ENCODE measurements at regions not wholly inside any gene's neighbourhood (a gene's known extent, or its start where the extent isn't known, plus 50 kb on each side); places are given as distances from the start of the nearest gene placed in this dataset.
"Not testable (repeated sequence)": the region's sequence is repeated elsewhere in the genome, so short reads cannot be mapped to it uniquely, and the experiment has no call there.

DNA sequence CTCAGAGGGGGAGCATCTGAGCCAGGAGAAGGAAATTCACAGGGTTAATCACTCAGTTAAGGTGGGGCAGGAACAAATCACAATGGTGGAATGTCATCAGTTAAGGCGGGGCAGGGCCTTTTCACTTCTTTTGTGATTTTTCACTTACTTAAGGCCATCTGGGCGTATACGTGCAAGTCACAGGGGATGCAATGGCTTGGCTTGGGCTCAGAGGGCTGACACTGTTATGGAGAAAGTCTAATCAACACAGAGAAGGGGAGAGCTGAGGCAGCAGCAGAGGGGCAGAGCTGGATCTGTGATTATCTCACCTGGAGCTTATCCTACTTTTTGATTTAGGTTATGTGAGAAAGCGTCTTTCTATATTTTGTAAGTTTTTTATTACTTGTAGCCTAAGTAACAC lies 350.1 kb downstream of the NSUN3 start:
- not testable (repeated sequence) for DNase-seq

GRCh38 chr3:94413336-94414108 lies 350.7 kb downstream of the NSUN3 start:
- peak; percentile 1 to 7 for DNase-seq

- DNase-seq = no peak
These were observed 351.6 kb downstream of the NSUN3 start for GRCh38 chr3:94414418-94414817.

GRCh38 chr3:94416768-94417167 lies 353.9 kb downstream of the NSUN3 start:
- no peak for DNase-seq

DNA sequence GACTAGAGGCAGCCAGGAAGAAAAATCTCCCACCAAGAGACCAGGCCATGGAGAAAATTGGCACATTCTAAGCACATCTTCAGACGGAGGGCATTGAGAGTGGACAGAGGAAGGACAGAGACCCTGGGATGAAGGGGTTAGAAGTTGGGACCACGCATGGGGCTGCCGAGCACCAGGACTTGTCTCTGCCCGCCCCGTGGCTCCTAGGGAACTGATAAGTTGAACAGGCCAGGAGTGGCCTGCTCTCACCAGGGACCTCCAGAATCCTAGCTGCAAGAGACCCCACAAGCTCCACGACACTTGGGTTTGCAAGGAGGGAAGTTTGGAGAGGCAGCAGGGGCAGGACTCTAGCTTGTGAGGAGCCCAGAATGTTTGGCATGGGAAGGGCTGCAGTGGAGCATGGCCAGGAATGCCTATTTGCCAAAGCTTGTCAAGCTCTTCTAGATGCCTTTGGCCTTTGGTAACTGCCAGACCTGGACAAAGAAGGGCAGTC lies 355.1 kb downstream of the NSUN3 start:
- DNase-seq = no peak

DNA sequence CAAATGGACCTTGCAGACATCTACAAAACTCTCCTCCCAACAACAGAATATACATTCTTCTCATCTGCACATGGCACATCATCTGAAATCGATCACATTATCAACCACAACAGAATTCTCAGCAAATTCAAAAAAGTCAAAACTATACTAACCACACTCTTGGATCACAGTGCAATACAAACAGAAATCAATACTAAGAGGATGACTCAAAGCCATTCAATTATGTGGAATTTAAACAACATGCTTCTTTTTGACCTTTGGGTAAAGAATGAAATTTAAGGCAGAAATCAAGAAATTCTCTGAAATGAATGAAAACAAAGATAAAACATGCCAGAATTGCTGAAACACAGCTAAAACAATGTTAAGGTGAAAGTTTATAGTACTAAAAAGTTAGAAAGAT lies 358.1 kb downstream of the NSUN3 start:
- no peak for DNase-seq

GRCh38 chr3:94423578-94423977 lies 360.7 kb downstream of the NSUN3 start:
- DNase-seq = no peak

DNA sequence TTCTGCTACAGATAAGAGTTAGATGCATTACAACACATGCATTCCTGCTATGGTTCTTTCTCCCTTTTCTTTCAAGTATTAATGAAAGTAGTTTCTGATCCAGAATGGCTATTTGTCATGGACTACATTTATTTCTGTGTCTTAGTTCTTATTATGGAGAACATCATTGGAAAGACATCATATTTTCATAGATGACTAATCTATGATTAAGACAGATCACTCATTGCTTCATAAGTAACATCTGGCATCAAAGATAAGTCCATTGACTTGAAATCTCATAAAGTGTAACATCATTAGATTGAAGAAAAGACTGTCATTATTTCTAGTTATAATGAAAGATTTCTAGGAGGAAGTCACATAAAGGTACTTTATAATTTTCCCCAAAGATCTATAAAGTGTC lies 366.7 kb downstream of the NSUN3 start:
- no peak for DNase-seq

DNA sequence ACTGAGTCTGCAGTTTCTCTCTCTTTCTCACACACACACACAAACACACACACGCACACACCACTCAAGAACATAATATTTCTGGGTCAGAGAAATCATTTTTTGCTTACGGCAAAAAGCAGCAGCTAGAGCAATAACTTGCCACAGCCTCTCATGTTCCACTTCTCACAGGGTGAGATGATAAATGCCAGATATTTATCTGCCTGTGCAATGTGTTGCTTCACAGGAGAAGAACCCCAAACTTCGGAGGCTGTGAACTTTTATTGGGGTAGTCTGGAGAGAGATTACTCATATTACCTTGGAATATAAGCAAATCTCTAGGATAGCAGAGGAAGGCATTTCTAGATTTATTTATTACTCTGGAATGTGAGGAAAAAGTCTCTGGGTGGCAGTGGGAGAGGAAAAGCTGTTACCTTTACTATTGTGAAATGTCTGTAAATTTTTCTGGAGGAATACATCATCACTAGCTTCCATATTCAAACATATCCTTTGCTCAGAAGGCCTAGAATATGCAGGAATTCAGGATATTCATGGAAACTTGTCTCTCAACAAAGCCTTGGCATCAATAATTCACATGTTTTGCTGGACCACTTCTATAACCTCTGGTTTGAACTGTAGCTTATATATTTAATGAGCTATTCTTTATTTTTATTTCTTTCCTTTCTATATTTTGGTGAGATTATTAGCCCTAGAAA lies 369.2 kb downstream of the NSUN3 start:
- DNase-seq = no peak

GRCh38 chr3:94433811-94434210 lies 370.9 kb downstream of the NSUN3 start:
- no peak for DNase-seq

- DNase-seq = no peak
These were observed 378.1 kb downstream of the NSUN3 start for GRCh38 chr3:94440767-94441493.

- DNase-seq = no peak
These were observed 378.6 kb downstream of the NSUN3 start for GRCh38 chr3:94441494-94441847.

DNA sequence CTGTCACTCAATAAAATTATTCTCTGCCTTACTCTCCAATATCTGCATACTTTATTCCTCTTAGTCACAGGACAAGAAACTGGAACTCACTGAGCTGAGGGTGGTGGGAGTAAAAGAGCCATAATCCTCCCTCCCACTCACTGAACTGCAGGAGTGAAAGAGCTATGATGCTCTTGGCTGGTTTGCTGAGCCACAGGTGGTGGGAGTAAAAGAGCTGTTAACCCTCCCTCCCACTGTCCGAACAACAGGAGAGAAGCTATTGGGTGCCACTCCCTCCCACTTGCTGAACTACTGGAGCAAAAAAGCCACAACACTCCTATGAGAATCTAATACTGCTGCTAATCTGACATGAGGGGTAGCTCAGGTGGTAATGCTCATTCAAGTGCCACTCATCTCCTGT lies 391.0 kb downstream of the NSUN3 start:
- no peak for DNase-seq

DNA sequence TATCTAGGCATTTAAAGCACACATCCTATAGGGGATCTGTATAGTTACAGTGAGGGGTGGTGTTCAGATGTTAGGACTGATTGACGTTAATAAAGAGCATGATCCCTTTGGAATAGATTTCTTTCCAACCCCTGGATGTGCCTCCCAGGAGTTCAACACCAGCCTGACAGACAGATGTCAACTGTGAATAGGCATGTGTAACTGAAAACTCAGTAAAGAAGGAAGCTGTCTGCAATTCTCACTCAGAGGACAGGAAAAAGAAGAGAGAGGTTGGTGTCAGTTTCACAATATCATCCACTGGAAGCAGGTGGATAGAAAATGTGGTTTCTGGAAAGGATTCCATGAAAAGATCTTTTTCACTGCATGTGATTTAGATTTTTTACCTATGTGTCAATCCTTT lies 396.3 kb downstream of the NSUN3 start:
- no peak for DNase-seq

- DNase-seq = no peak
These were observed 398.1 kb downstream of the NSUN3 start for GRCh38 chr3:94460931-94461330.

DNA sequence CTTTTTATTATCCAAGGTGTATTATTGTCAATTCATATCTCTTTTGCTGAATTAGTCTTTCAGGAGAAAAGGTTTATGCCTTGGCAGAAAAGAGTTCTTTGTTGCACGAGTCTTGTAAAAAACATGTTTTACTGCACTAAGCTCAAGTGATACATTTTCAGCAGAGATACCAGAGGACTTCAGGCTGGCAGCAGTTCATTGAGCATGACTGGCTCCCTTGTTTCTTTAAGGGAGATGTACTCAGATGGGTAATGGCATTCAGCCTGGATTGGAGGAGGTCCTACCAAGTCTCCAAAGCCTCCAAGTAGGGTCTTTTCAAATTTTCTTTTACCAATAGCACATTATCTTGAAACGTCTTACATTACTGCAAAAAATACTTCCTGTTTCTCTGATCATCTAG lies 400.1 kb downstream of the NSUN3 start:
- no peak for DNase-seq

DNA sequence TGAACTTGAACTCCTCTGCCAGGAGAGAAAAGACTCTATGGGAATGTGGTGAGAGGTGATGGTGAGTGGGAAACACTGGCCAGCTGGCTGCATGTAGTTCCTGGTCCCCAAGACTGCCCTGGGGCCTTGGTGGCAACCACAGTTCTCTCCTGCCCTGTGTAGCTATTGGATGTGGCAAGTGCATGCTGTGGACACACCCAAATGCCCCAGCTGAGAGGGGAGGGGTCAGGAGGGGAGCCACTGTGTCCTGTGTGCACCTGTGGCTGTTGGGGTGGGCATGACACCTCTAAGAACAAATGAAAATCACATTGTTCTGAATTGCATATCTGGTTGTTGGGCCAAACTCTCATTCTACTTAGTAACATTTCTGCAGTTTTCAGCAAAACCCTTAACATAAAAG lies 409.6 kb downstream of the NSUN3 start:
- no peak for DNase-seq

DNA sequence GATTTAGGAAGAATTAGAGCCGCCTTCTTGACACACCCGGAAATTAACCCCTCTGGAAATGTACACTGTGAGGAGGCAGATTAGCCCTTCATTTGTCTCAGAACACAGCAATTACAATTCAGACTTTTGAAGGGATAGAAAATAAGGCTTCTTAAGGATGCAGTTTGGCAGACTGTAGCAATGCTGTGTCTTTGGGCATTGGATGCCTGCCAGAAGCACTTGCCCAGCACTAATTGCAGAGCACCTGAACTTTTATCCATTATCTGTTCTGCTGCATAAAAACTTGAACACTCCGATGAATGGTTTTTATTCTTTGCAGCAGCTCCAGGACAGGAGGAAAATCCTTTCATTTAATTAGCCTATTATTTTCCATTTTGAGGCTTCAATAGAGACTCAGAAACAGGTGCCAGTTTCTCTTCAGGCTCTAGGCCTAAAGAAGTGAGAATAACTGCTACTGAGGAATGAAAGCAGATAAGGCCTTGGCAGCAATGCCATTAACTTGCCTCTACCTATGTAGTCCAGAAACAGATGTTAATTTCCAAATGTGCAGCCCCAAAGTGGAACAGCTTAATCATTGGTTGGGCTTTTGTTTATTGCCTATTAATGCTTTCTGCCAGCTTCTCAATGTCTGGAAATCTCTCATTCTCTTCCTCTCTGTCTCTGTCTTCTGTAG lies 418.5 kb downstream of the NSUN3 start:
- no peak for DNase-seq

GRCh38 chr3:94482686-94483085 lies 419.8 kb downstream of the NSUN3 start:
- DNase-seq = no peak

DNA sequence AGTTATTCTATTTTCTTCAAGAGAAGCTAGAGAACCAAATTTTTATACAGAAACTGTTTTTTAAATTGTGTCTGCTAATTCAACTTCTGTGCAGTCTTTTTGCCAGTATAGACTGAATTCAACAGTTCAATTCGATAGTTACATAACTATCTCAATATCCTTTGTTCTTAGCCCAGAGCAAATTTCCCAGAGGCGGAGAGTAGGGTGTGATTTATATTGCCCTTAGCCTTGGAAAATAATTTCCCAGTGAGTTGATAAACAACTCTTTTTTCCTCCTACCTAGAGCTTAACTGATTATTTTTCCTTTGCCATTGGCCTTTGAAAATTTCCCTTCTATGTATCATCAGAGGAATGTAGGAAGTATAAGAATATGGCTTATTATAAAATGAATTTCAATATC lies 420.5 kb downstream of the NSUN3 start:
- DNase-seq = no peak

GRCh38 chr3:94494992-94495391 lies 432.1 kb downstream of the NSUN3 start:
- no peak for DNase-seq

GRCh38 chr3:94500146-94500545 lies 437.3 kb downstream of the NSUN3 start:
- no peak for DNase-seq
